ENCODE measurements at regions not wholly inside any gene's neighbourhood (a gene's known extent, or its start where the extent isn't known, plus 50 kb on each side); places are given as distances from the start of the nearest gene placed in this dataset.

GRCh38 chr2:38461470-38461869, 84.4 kb upstream of the ATL2 start:
- TF ChIP-seq CTCF (IDR thresholded peaks at IDR 0.05), result no peak
- TF ChIP-seq POLR2A (IDR thresholded peaks at IDR 0.05), result no peak
- no peak for TF ChIP-seq POLR2AphosphoS5 (IDR thresholded peaks at IDR 0.05)
